Panc1 (cell line): ENCODE measurements at regions not wholly inside any gene's neighbourhood (a gene's known extent, or its start where the extent isn't known, plus 50 kb on each side); places are given as distances from the start of the nearest gene placed in this dataset.

Source experiments
- ATAC-seq: fragments of 200-7000 bp; cut with Tn5 transposase; 2 replicates; pipeline ENCODE4 v1.9.1; 2020; ENCODE audit warnings: mild to moderate bottlenecking, moderate library complexity
- BruUV-seq: library from RNA; stranded (reverse); fragments of 400-500 nt; replicated peaks from 2 replicates; lab custom pipeline; 2021; lab: Mats Ljungman, UMichigan
- CTCF ChIA-PET: fragments of 300-600 bp; sonication (Branson Sonifier 250); formaldehyde crosslinking; loops from one replicate; lab custom pipeline; 2022; ENCODE audit warnings: antibody characterized with exemption; lab: Charles Lee
- POLR2A ChIA-PET: fragments of 300-600 bp; sonication (Branson Sonifier 250); formaldehyde crosslinking; loops from one replicate; lab custom pipeline; 2022; ENCODE audit warnings: antibody characterized with exemption; lab: Charles Lee
- DNase-seq: peaks from one replicate; pipeline ENCODE4 v3.0.0-alpha.2; 2010; ENCODE audit warnings: low read depth, low spot score
- H3K27ac ChIP-seq: 2 replicates; pipeline ENCODE4 v1.5.1; 2011; ENCODE audit warnings: mild to moderate bottlenecking, low read length, inconsistent platforms
- H3K27me3 ChIP-seq: fragments of 200-500 bp; sonication (Bioruptor generic); 2 replicates; pipeline ENCODE4 v1.6.0; 2014; ENCODE audit warnings: low read length, inconsistent platforms; ENCODE audit not compliant: control insufficient read depth, insufficient read depth
- H3K36me3 ChIP-seq: fragments of 200-500 bp; sonication (Bioruptor generic); 2 replicates; pipeline ENCODE4 v1.5.1; 2014; ENCODE audit warnings: inconsistent platforms, mild to moderate bottlenecking, low read length, moderate library complexity; ENCODE audit not compliant: control insufficient read depth, insufficient read depth
- H3K4me1 ChIP-seq: 2 replicates; pipeline ENCODE4 v1.5.1; 2011; ENCODE audit warnings: inconsistent platforms, mild to moderate bottlenecking, low read length, moderate library complexity; ENCODE audit not compliant: control insufficient read depth, insufficient read depth
- H3K4me3 ChIP-seq, 2 experiments: 2 replicates each; pipeline ENCODE4 v1.5.1; 2011 to 2012; ENCODE audit warnings: low read depth in 2 of 2, low read length in 2 of 2, mild to moderate bottlenecking in 2 of 2, inconsistent platforms in 1 of 2, moderate library complexity in 1 of 2
- H3K9me3 ChIP-seq: fragments of 200-500 bp; sonication (Bioruptor generic); 2 replicates; pipeline ENCODE4 v1.5.1; 2014; ENCODE audit warnings: low read depth, mild to moderate bottlenecking, inconsistent platforms, low read length, moderate library complexity; ENCODE audit not compliant: control insufficient read depth, insufficient read depth
- CTCF ChIP-seq: fragments of 450-650 bp; IDR thresholded peaks from 2 replicates; pipeline ENCODE4 v1.5.1; 2017; ENCODE audit warnings: mild to moderate bottlenecking
- POLR2AphosphoS5 ChIP-seq: IDR thresholded peaks from 2 replicates; pipeline ENCODE4 v1.6.1; 2012; ENCODE audit warnings: mild to moderate bottlenecking, low read depth, low read length, moderate library complexity
- REST ChIP-seq, 2 experiments: IDR thresholded peaks; 2 replicates each; pipeline ENCODE4 v1.6.1; 2011 to 2012; ENCODE audit warnings: low read depth in 2 of 2, control low read depth in 1 of 2, low read length in 1 of 2, mild to moderate bottlenecking in 1 of 2, moderate library complexity in 1 of 2; ENCODE audit not compliant: insufficient read depth in 1 of 2
- SIN3A ChIP-seq: IDR thresholded peaks from 2 replicates; pipeline ENCODE4 v1.6.1; 2012; ENCODE audit warnings: low read depth, mild to moderate bottlenecking, low read length, moderate library complexity, borderline replicate concordance; ENCODE audit not compliant: insufficient read depth
- TCF7L2 ChIP-seq: IDR thresholded peaks from 2 replicates; pipeline ENCODE4 v1.6.1; 2011; ENCODE audit warnings: mild to moderate bottlenecking, low read depth, low read length, inconsistent platforms
- in situ Hi-C: cut with HindIII; loops from 2 replicates; pipeline ENCODE4 v1.10.0; 2016; ENCODE audit warnings: low sequenced_read_pairs, low pct_unique_long_range_greater_than_20kb
- intact Hi-C: fragments of 100-400 bp; cut with micrococcal nuclease; formaldehyde crosslinking; loops from one replicate; pipeline ENCODE4 v1.10.0; 2022; ENCODE audit not compliant: unreplicated experiment

- DNase-seq (no peak), ATAC-seq (no peak)
- Histone ChIP-seq H3K36me3 (no peaks in the 10 kb centered on the region), H3K27ac (no peak overlapping the region), H3K4me3 (no peak overlapping the region), H3K9me3 (no peaks in the 10 kb centered on the region), H3K27me3 (peaks cover 8% of the 10 kb centered on the region; the same call in 1 of the 2 replicates), H3K4me1 (no peaks in the 10 kb centered on the region)
- intact Hi-C loops (loop anchor here (5.0 kb wide), 2 partner anchors 249 to 751 kb away; no protein-coding TSS in a partner anchor), in situ Hi-C loops (no loop called here)
- POLR2A ChIA-PET: no interaction called here
- TF ChIP-seq REST (IDR thresholded peaks at IDR 0.05; ENCODE audit: insufficient read depth in 1 of 2, low read depth in 2 of 2, low read length in 1 of 2) (no peak), CTCF (no peak), SIN3A (no peak), POLR2AphosphoS5 (no peak)
- CTCF ChIA-PET: no interaction called here
- BruUV-seq: no TSS peak
Measured at GRCh38 chr10:6665847-6666246, 85.8 kb upstream of the PRKCQ start.

- no peak overlapping the region for H3K27ac ChIP-seq
- H3K27me3 ChIP-seq: no peaks in the 10 kb centered on the region
- no peak for ATAC-seq
- no TSS peak for BruUV-seq
- in situ Hi-C loops: no loop called here
- CTCF ChIA-PET: no interaction called here
- TF ChIP-seq POLR2AphosphoS5: no peak
- no peak for TF ChIP-seq CTCF
- TF ChIP-seq SIN3A: no peak
- TF ChIP-seq TCF7L2: no peak
- TF ChIP-seq REST (IDR thresholded peaks at IDR 0.05; ENCODE audit: insufficient read depth in 1 of 2, low read depth in 2 of 2, low read length in 1 of 2): no peak
- intact Hi-C loops: no loop called here
- no peaks in the 10 kb centered on the region for H3K36me3 ChIP-seq
- no peak for DNase-seq
- POLR2A ChIA-PET: no interaction called here
- H3K4me3 ChIP-seq: no peak overlapping the region
- H3K9me3 ChIP-seq: no peaks in the 10 kb centered on the region
- no peaks in the 10 kb centered on the region for H3K4me1 ChIP-seq
Measured at GRCh38 chr10:6660460-6660859, 80.4 kb upstream of the PRKCQ start.
